K562 (cell line): ENCODE measurements at regions not wholly inside any gene's neighbourhood (a gene's known extent, or its start where the extent isn't known, plus 50 kb on each side); places are given as distances from the start of the nearest gene placed in this dataset.

ENCODE experiments used
- ATAC-seq: fragments of 200-7000 bp; cut with Tn5 transposase; 3 replicates; pipeline ENCODE4 v1.9.1; 2020; ENCODE audit warnings: moderate library complexity
- BruUV-seq: library from RNA; stranded (reverse); fragments of 400-500 nt; replicated peaks from 2 replicates; lab custom pipeline; 2021; lab: Mats Ljungman, UMichigan
- CTCF ChIA-PET: fragments of 300-600 bp; formaldehyde crosslinking; extraction: SDS; loops from one replicate; lab custom pipeline; 2021; ENCODE audit warnings: low intra/inter-chr PET ratio; lab: Yijun Ruan, JAX
- POLR2A ChIA-PET: fragments of 300-600, 350-650 bp; sonication (Branson Sonifier 250); formaldehyde crosslinking; extraction: SDS; loops from one replicate; lab custom pipeline; 2021; ENCODE audit warnings: antibody characterized with exemption, inconsistent platforms; lab: Yijun Ruan, JAX
- DNase-seq, 4 experiments: peaks; one replicate each; pipeline versions ENCODE4 v3.0.0 to v3.0.0-alpha.2; 2011 to 2018; ENCODE audit warnings: low spot score in 3 of 4, mixed read lengths in 3 of 4; ENCODE audit errors: extremely low read depth in 1 of 4
- FAIRE-seq: peaks from 2 replicates; lab custom pipeline; 2011; peaks lifted over from hg19 to GRCh38; lab: Jason Lieb, UNC
- H2AFZ ChIP-seq: 2 replicates; pipeline ENCODE4 v1.6.0; 2011; ENCODE audit warnings: low read depth, low read length, control low read depth, inconsistent platforms
- H3K27ac ChIP-seq: fragments of 200-600 bp; 3 replicates; pipeline ENCODE4 v1.8.0; 2011; ENCODE audit warnings: low read depth, mild to moderate bottlenecking, control low read depth, inconsistent platforms, low read length, moderate library complexity, mixed read lengths; ENCODE audit errors: extremely low read depth
- H3K27me3 ChIP-seq, 2 experiments: fragments of 300-600 bp in 1 of 2; 2 replicates in 1 of 2; 3 replicates in 1 of 2; pipeline versions ENCODE4 v1.6.0 to v1.8.0; 2011; ENCODE audit warnings: inconsistent platforms in 2 of 2, low read length in 2 of 2, mild to moderate bottlenecking in 1 of 2, mixed read lengths in 1 of 2, moderate library complexity in 1 of 2; ENCODE audit not compliant: control insufficient read depth in 2 of 2, insufficient read depth in 2 of 2
- H3K36me3 ChIP-seq: fragments of 300-600 bp; 3 replicates; pipeline ENCODE4 v1.8.0; 2011; ENCODE audit warnings: mild to moderate bottlenecking, low read length, inconsistent platforms; ENCODE audit not compliant: control insufficient read depth, insufficient read depth
- H3K4me1 ChIP-seq, 2 experiments: fragments of 200-600 bp in 1 of 2; replicated peaks in 1 of 2; 2 replicates in 1 of 2; 3 replicates in 1 of 2; pipeline versions ENCODE4 v1.5.1 to v1.8.0; 2011; ENCODE audit warnings: inconsistent platforms in 2 of 2, low read length in 2 of 2, mild to moderate bottlenecking in 1 of 2, mixed read lengths in 1 of 2, moderate library complexity in 1 of 2; ENCODE audit not compliant: control insufficient read depth in 2 of 2, insufficient read depth in 2 of 2
- H3K4me2 ChIP-seq: 2 replicates; pipeline ENCODE4 v1.6.1; 2011; ENCODE audit warnings: low read length, control low read depth, inconsistent platforms, mixed read lengths; ENCODE audit not compliant: insufficient read depth
- H3K4me3 ChIP-seq: fragments of 200-600 bp; sonication (generic), shearing (Covaris generic); 2 replicates; pipeline ENCODE4 v1.5.1; 2016; ENCODE audit warnings: control low read depth, inconsistent platforms
- H3K79me2 ChIP-seq: fragments of 200-600 bp; 3 replicates; pipeline ENCODE4 v1.8.0; 2011; ENCODE audit warnings: low read length, inconsistent platforms; ENCODE audit not compliant: control insufficient read depth, insufficient read depth
- H3K9ac ChIP-seq, 2 experiments: 2 replicates each; pipeline versions ENCODE4 v1.6.0 to v1.6.1; 2011; ENCODE audit warnings: low read depth in 2 of 2, low read length in 2 of 2, control low read depth in 1 of 2, inconsistent platforms in 1 of 2, mild to moderate bottlenecking in 1 of 2, mixed read lengths in 1 of 2; ENCODE audit not compliant: insufficient read depth in 1 of 2
- H3K9me1 ChIP-seq: one replicate; pipeline ENCODE4 v1.6.0; 2011; ENCODE audit warnings: inconsistent platforms, mild to moderate bottlenecking, low read length, moderate library complexity; ENCODE audit not compliant: control insufficient read depth, insufficient read depth
- H3K9me3 ChIP-seq: replicated peaks from 2 replicates; pipeline ENCODE4 v1.5.1; 2011; ENCODE audit warnings: low read depth, low read length, inconsistent platforms; ENCODE audit not compliant: control insufficient read depth, insufficient read depth
- H4K20me1 ChIP-seq: replicated peaks from 2 replicates; pipeline ENCODE4 v1.6.1; 2011; ENCODE audit warnings: low read length, inconsistent platforms, mixed read lengths; ENCODE audit not compliant: control insufficient read depth, insufficient read depth
- SMAD2 ChIP-seq: fragments of 150-350 bp; IDR thresholded peaks from 2 replicates; pipeline ENCODE4 v1.6.1; 2014; ENCODE audit warnings: low read depth, mild to moderate bottlenecking, low read length
- SRF ChIP-seq, 2 experiments: fragments of 250-450, 450-650 bp in 1 of 2; sonication (Bioruptor Pico) in 1 of 2; sonication (generic) in 1 of 2; formaldehyde crosslinking; IDR thresholded peaks; 2 replicates each; pipeline versions ENCODE4 v1.5.0 to v1.5.1; 2020 to 2022; ENCODE audit warnings: mild to moderate bottlenecking in 1 of 2, missing genetic modification reagents in 1 of 2
- TBL1XR1 ChIP-seq, 2 experiments: IDR thresholded peaks; 2 replicates each; pipeline ENCODE4 v1.6.1; 2012; ENCODE audit warnings: improper control_type of control experiment in 2 of 2, low read length in 2 of 2, mild to moderate bottlenecking in 1 of 2
- TFAM ChIP-seq: fragments of 250-450 bp; sonication (Bioruptor Pico); conservative IDR thresholded peaks from 2 replicates; pipeline ENCODE4 v1.5.0; 2021; ENCODE audit warnings: mild to moderate bottlenecking, moderate library complexity
- WGBS: fragments of 100-300 bp; shearing (Covaris generic); methylation state at CpG from one replicate; pipeline ENCODE4 v1.1.6; 2016; ENCODE audit warnings: low coverage, mixed read lengths; ENCODE audit not compliant: insufficient coverage; ENCODE audit errors: missing lambda C conversion rate; 5-methylcytosine and 5-hydroxymethylcytosine counted together
- in situ Hi-C: fragments of 300-500 bp; cut with MboI; formaldehyde crosslinking; loops from 4 replicates; pipeline ENCODE4 v1.15.0; 2018; ENCODE audit warnings: inconsistent platforms, mixed read lengths
- intact Hi-C: fragments of 100-400 bp; cut with micrococcal nuclease; formaldehyde crosslinking; loops from 2 replicates; pipeline ENCODE4 v1.14.2; 2022
- TF ChIP-seq, protein P1 (sequence below), 2 experiments: fragments of 150-350 bp in 1 of 2; IDR thresholded peaks; 2 replicates each; pipeline ENCODE4 v1.6.1; 2012 to 2016; ENCODE audit warnings: low read depth in 2 of 2, low read length in 2 of 2, mild to moderate bottlenecking in 1 of 2, moderate library complexity in 1 of 2
- TF ChIP-seq, protein P2 (sequence below): fragments of 250-450 bp; sonication (Bioruptor Pico); IDR thresholded peaks from 2 replicates; pipeline ENCODE4 v1.8.0; 2021; ENCODE audit warnings: moderate library complexity, mild to moderate bottlenecking, inconsistent platforms
- TF ChIP-seq, protein P3 (sequence below): fragments of 450-650 bp; IDR thresholded peaks from 2 replicates; pipeline ENCODE4 v1.6.1; 2017; ENCODE audit warnings: antibody characterized with exemption, mild to moderate bottlenecking
- TF ChIP-seq, protein P4 (sequence below): fragments of 450-650 bp; formaldehyde crosslinking; IDR thresholded peaks from 2 replicates; pipeline ENCODE4 v1.4.0; 2020; ENCODE audit warnings: mild to moderate bottlenecking, moderate library complexity

DNA sequence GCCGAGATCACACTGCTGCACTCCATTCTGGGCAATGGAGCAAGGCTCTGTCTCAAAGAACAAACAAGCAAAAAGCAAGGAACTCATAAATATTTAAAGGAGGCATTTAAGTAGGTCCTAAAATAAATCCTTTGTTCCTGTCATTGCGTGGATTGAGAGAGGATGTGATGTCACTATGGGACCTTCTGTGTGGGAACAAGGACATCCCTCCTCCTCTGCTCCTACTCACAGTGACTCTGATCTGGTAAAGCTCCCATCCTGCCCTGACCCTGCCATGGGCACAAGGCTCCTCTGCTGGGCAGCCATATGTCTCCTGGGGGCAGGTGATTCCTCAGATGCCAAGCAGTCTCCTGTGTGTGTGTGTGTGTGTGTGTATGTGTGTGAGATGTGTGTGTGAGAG lies 74.1 kb upstream of the PRSS58 start (continued):
- TF ChIP-seq, protein P1, sequence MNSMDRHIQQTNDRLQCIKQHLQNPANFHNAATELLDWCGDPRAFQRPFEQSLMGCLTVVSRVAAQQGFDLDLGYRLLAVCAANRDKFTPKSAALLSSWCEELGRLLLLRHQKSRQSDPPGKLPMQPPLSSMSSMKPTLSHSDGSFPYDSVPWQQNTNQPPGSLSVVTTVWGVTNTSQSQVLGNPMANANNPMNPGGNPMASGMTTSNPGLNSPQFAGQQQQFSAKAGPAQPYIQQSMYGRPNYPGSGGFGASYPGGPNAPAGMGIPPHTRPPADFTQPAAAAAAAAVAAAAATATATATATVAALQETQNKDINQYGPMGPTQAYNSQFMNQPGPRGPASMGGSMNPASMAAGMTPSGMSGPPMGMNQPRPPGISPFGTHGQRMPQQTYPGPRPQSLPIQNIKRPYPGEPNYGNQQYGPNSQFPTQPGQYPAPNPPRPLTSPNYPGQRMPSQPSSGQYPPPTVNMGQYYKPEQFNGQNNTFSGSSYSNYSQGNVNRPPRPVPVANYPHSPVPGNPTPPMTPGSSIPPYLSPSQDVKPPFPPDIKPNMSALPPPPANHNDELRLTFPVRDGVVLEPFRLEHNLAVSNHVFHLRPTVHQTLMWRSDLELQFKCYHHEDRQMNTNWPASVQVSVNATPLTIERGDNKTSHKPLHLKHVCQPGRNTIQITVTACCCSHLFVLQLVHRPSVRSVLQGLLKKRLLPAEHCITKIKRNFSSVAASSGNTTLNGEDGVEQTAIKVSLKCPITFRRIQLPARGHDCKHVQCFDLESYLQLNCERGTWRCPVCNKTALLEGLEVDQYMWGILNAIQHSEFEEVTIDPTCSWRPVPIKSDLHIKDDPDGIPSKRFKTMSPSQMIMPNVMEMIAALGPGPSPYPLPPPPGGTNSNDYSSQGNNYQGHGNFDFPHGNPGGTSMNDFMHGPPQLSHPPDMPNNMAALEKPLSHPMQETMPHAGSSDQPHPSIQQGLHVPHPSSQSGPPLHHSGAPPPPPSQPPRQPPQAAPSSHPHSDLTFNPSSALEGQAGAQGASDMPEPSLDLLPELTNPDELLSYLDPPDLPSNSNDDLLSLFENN (IDR thresholded peaks at IDR 0.05; ENCODE audit: low read depth in 2 of 2, low read length in 2 of 2) = no peak
- TF ChIP-seq TFAM (CRISPR knock-in tag) (no peak), SMAD2 (no peak)

DNA sequence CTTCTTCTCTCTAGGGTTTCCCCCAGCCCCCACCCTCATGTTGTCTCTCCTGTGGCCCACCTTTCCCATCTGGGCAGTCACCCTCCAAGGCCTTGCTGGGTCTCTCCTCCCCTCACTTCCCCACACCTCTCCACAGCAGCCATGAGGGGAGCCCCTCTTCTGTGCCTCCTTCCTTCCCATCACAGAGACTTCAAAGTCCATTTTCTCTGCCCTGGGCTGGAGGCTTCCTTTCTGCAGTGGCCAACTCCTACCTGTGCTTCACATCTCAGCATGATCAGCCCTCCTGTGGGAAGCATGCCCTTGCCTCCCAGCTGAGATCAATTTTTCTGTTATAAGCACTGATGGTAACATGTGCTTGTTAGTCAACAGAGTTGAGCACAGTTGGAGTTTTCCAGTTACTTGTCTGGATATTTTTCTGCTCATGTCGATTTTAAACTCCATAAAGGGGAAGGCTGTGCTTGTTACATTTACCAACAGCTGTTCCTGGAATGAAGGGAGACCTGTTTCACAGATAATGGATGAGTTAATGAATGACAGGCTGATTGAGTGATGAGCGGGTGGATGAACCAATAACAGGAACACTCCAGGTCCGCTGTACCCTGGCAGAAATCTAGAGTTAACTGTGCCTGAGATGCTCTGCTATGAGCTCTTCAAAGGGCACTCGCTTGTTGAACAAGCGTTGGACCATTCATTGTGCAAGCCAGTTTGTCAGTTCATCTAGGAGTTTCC lies 71.4 kb upstream of the PRSS58 start:
- H3K9me1 ChIP-seq = no peaks in the 10 kb centered on the region
- DNase-seq (no peak), FAIRE-seq (no peak), ATAC-seq (no peak)
- ChIA-PET POLR2A (no interaction called here), CTCF (no interaction called here)
- BruUV-seq = no TSS peak
- H3K4me3 ChIP-seq = no peak overlapping the region
- no peaks in the 10 kb centered on the region for H4K20me1 ChIP-seq
- no peaks in the 10 kb centered on the region for H3K79me2 ChIP-seq
- 2% methylated on average over 5 of the region's 5 CpGs for WGBS
- in situ Hi-C loops = no loop called here
- H3K4me2 ChIP-seq = no peak overlapping the region
- intact Hi-C loops = no loop called here
- no peak overlapping the region for H3K27ac ChIP-seq
- no peaks in the 10 kb centered on the region for H3K36me3 ChIP-seq
- H3K27me3 ChIP-seq = peaks cover 0 to 7% of the 10 kb centered on the region in 2 experiments; a peak in 1 of 5 replicates
- H3K9ac ChIP-seq = no peak overlapping the region
- no peaks in the 10 kb centered on the region for H3K9me3 ChIP-seq
- no peak overlapping the region for H2AFZ ChIP-seq
- no peaks in the 10 kb centered on the region for H3K4me1 ChIP-seq
- TF ChIP-seq SRF (CRISPR knock-in tag; IDR thresholded peaks at IDR 0.05) (no peak), TBL1XR1 (IDR thresholded peaks at IDR 0.05; ENCODE audit: low read length in 2 of 2) (no peak)
- TF ChIP-seq, protein P2, sequence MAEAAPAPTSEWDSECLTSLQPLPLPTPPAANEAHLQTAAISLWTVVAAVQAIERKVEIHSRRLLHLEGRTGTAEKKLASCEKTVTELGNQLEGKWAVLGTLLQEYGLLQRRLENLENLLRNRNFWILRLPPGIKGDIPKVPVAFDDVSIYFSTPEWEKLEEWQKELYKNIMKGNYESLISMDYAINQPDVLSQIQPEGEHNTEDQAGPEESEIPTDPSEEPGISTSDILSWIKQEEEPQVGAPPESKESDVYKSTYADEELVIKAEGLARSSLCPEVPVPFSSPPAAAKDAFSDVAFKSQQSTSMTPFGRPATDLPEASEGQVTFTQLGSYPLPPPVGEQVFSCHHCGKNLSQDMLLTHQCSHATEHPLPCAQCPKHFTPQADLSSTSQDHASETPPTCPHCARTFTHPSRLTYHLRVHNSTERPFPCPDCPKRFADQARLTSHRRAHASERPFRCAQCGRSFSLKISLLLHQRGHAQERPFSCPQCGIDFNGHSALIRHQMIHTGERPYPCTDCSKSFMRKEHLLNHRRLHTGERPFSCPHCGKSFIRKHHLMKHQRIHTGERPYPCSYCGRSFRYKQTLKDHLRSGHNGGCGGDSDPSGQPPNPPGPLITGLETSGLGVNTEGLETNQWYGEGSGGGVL = no peak
- TF ChIP-seq, protein P3, sequence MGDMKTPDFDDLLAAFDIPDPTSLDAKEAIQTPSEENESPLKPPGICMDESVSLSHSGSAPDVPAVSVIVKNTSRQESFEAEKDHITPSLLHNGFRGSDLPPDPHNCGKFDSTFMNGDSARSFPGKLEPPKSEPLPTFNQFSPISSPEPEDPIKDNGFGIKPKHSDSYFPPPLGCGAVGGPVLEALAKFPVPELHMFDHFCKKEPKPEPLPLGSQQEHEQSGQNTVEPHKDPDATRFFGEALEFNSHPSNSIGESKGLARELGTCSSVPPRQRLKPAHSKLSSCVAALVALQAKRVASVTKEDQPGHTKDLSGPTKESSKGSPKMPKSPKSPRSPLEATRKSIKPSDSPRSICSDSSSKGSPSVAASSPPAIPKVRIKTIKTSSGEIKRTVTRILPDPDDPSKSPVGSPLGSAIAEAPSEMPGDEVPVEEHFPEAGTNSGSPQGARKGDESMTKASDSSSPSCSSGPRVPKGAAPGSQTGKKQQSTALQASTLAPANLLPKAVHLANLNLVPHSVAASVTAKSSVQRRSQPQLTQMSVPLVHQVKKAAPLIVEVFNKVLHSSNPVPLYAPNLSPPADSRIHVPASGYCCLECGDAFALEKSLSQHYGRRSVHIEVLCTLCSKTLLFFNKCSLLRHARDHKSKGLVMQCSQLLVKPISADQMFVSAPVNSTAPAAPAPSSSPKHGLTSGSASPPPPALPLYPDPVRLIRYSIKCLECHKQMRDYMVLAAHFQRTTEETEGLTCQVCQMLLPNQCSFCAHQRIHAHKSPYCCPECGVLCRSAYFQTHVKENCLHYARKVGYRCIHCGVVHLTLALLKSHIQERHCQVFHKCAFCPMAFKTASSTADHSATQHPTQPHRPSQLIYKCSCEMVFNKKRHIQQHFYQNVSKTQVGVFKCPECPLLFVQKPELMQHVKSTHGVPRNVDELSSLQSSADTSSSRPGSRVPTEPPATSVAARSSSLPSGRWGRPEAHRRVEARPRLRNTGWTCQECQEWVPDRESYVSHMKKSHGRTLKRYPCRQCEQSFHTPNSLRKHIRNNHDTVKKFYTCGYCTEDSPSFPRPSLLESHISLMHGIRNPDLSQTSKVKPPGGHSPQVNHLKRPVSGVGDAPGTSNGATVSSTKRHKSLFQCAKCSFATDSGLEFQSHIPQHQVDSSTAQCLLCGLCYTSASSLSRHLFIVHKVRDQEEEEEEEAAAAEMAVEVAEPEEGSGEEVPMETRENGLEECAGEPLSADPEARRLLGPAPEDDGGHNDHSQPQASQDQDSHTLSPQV = no peak
- TF ChIP-seq, protein P4, sequence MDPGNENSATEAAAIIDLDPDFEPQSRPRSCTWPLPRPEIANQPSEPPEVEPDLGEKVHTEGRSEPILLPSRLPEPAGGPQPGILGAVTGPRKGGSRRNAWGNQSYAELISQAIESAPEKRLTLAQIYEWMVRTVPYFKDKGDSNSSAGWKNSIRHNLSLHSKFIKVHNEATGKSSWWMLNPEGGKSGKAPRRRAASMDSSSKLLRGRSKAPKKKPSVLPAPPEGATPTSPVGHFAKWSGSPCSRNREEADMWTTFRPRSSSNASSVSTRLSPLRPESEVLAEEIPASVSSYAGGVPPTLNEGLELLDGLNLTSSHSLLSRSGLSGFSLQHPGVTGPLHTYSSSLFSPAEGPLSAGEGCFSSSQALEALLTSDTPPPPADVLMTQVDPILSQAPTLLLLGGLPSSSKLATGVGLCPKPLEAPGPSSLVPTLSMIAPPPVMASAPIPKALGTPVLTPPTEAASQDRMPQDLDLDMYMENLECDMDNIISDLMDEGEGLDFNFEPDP = no peak
